ENCODE measurements at regions not wholly inside any gene's neighbourhood (a gene's known extent, or its start where the extent isn't known, plus 50 kb on each side); places are given as distances from the start of the nearest gene placed in this dataset.

DNA sequence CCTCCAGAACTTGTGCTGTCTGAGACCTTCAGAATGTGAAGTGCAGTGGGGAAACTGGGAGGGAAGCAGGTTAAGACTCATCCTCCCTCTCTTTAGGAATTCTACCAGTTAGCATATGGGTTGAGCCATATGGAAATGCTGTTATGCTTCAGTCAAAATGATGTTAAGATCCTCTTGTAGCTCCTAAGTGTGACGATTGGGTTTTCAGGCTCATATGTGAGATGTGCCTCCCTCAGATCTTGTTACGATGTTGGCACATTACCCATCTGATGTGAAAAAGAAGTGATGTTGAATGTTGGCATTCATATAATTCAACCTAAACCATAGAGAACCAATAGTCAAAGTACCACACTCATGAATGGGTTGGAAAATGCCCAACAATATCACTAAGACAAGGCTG, 67.8 kb upstream of the IPO5 start:
- H3K27me3 ChIP-seq (ENCODE audit: insufficient read depth), result no peaks in the 10 kb centered on the region
- no peak for DNase-seq
- TF ChIP-seq TCF12 (IDR thresholded peaks at IDR 0.05), result no peak
- no peak for TF ChIP-seq NRF1 (IDR thresholded peaks at IDR 0.05; ENCODE audit: low read depth, low read length)
- no peak for TF ChIP-seq SIN3A (IDR thresholded peaks at IDR 0.05; ENCODE audit: borderline replicate concordance, low read depth, low read length)
- no peak for TF ChIP-seq USF2 (IDR thresholded peaks at IDR 0.05; ENCODE audit: borderline replicate concordance, low read depth, low read length)
- no peak for TF ChIP-seq PBX3 (IDR thresholded peaks at IDR 0.05)
- no peak for TF ChIP-seq SMC3 (IDR thresholded peaks at IDR 0.05; ENCODE audit: low read depth, low read length)
- no peak for TF ChIP-seq FOXJ3 (CRISPR knock-in tag; IDR thresholded peaks at IDR 0.05)
- H3F3A ChIP-seq (replicated peaks; ENCODE audit: insufficient read depth), result peaks cover 5% of the 10 kb centered on the region
- no peak overlapping the region for H2AFZ ChIP-seq (ENCODE audit: low read depth)
- no peaks in the 10 kb centered on the region for H3K79me2 ChIP-seq (ENCODE audit: insufficient read depth)
- H3K4me2 ChIP-seq, result no peak overlapping the region
- no peaks in the 10 kb centered on the region for H3K9me3 ChIP-seq
- no peak overlapping the region for H3K4me3 ChIP-seq (ENCODE audit: low read depth in 2 of 2, low read length in 1 of 2)
- H3K4me1 ChIP-seq (ENCODE audit: control insufficient read depth in 1 of 2, insufficient read depth in 2 of 2, low read depth in 1 of 2, low read length in 1 of 2), result peaks cover 0 to 9% of the 10 kb centered on the region in 2 experiments; a peak in 2 of 4 replicates
- H3K36me3 ChIP-seq (replicated peaks in 1 of 2; ENCODE audit: control insufficient read depth in 1 of 2, insufficient read depth in 2 of 2, low read length in 1 of 2), result no peaks in the 10 kb centered on the region
- no peak overlapping the region for H3K27ac ChIP-seq (ENCODE audit: low read depth in 2 of 2, low read length in 1 of 2)
- H3K9ac ChIP-seq, result no peak overlapping the region
- ChIA-PET CTCF (no interaction called here), POLR2A (no interaction called here)
- H4K20me1 ChIP-seq (ENCODE audit: insufficient read depth), result no peaks in the 10 kb centered on the region
- 77% methylated on average over 2 of the region's 2 CpGs for WGBS (ENCODE audit: low lambda C conversion rate)
- H3K9me2 ChIP-seq, result no peaks in the 10 kb centered on the region

GRCh38 chr13:97889803-97890202, 63.7 kb upstream of the IPO5 start:
- CTCF ChIA-PET, result no interaction called here
- Histone ChIP-seq H3F3A (replicated peaks; ENCODE audit: insufficient read depth) (no peaks in the 10 kb centered on the region), H3K4me2 (no peak overlapping the region), H2AFZ (ENCODE audit: low read depth) (peak overlapping the region; percentile 43; the same call in 1 of the 2 replicates), H3K36me3 (replicated peaks in 1 of 2; ENCODE audit: control insufficient read depth in 1 of 2, insufficient read depth in 2 of 2, low read length in 1 of 2) (no peaks in the 10 kb centered on the region), H3K27me3 (ENCODE audit: insufficient read depth) (no peaks in the 10 kb centered on the region), H4K20me1 (ENCODE audit: insufficient read depth) (no peaks in the 10 kb centered on the region), H3K9me3 (no peaks in the 10 kb centered on the region), H3K79me2 (ENCODE audit: insufficient read depth) (no peaks in the 10 kb centered on the region), H3K27ac (ENCODE audit: low read depth in 2 of 2, low read length in 1 of 2) (no peak overlapping the region; a peak in 1 of 4 replicates), H3K9ac (no peak overlapping the region), H3K9me2 (no peaks in the 10 kb centered on the region), H3K4me1 (ENCODE audit: control insufficient read depth in 1 of 2, insufficient read depth in 2 of 2, low read depth in 1 of 2, low read length in 1 of 2) (peaks cover 0 to 5% of the 10 kb centered on the region in 2 experiments; a peak in 1 of 4 replicates), H3K4me3 (ENCODE audit: low read depth in 2 of 2, low read length in 1 of 2) (no peak overlapping the region)
- POLR2A ChIA-PET, result no interaction called here
- no peak for DNase-seq
- TF ChIP-seq NRF1 (IDR thresholded peaks at IDR 0.05; ENCODE audit: low read depth, low read length) (no peak), RAD21 (IDR thresholded peaks at IDR 0.05; ENCODE audit: low read length) (no peak), NFIC (IDR thresholded peaks at IDR 0.05; ENCODE audit: borderline replicate concordance) (no peak), TCF12 (IDR thresholded peaks at IDR 0.05) (peak; percentile 20; the same call in 1 of the 2 replicates), CTCF (IDR thresholded peaks at IDR 0.05) (no peak), YY1 (IDR thresholded peaks at IDR 0.05; ENCODE audit: low read depth) (0 out of 2 replicates have a peak, but pooled peaks have one; percentile 21), PBX3 (IDR thresholded peaks at IDR 0.05) (peak; percentile 20; the same call in 1 of the 2 replicates)
- 30% methylated on average over 1 of the region's 1 CpG for WGBS (ENCODE audit: low lambda C conversion rate)
